HEK293T (cell line): ENCODE measurements at regions not wholly inside any gene's neighbourhood (a gene's known extent, or its start where the extent isn't known, plus 50 kb on each side); places are given as distances from the start of the nearest gene placed in this dataset.

Source experiments
- BHLHE40 ChIP-seq: fragments of 450-650 bp; IDR thresholded peaks from 2 replicates; pipeline ENCODE4 v1.6.1; 2016; ENCODE audit warnings: mild to moderate bottlenecking, moderate library complexity, borderline replicate concordance
- HDGF ChIP-seq: fragments of 450-650 bp; IDR thresholded peaks from 2 replicates; pipeline ENCODE4 v1.6.1; 2017; ENCODE audit warnings: antibody characterized with exemption, borderline replicate concordance
- SP1 ChIP-seq: fragments of 450-650 bp; IDR thresholded peaks from 2 replicates; pipeline ENCODE4 v1.6.1; 2017
- SUZ12 ChIP-seq: fragments of 450-650 bp; IDR thresholded peaks from 2 replicates; pipeline ENCODE4 v1.6.1; 2016; ENCODE audit warnings: mild to moderate bottlenecking

DNA sequence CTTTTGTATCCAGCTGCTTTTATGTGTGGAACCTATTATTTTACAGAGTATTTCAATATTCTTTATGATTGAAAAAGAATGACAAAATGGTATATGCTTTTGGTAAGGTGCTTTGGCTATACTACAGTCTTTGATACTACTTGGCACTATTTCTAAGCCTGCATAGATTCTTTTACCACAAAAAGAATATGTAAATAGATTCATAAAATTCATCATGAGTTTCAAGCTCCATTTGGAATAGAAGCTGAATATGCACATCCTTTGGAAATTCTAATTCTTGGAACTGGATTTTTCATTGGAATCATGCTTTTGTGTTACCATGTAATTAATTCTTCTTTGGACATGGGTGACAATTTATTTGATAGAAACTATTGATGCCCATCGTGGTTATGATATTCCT, 60.2 kb upstream of the SYTL5 start:
- TF ChIP-seq SUZ12 (no peak), HDGF (no peak), SP1 (no peak), BHLHE40 (no peak)
